ENCODE measurements at regions not wholly inside any gene's neighbourhood (a gene's known extent, or its start where the extent isn't known, plus 50 kb on each side); places are given as distances from the start of the nearest gene placed in this dataset.
"Not testable (repeated sequence)": the region's sequence is repeated elsewhere in the genome, so short reads cannot be mapped to it uniquely, and the experiment has no call there.

- H3K27me3 ChIP-seq (ENCODE audit: control insufficient read depth, insufficient read depth, low read length); H3K9me3 ChIP-seq (ENCODE audit: control insufficient read depth, insufficient read depth, low read length); H3K4me3 ChIP-seq (ENCODE audit: low read length); DNase-seq (ENCODE audit: low read depth, low spot score); H3K27ac ChIP-seq (ENCODE audit: low read length); H3K36me3 ChIP-seq (ENCODE audit: control insufficient read depth, insufficient read depth, low read length); H3K4me1 ChIP-seq (ENCODE audit: control insufficient read depth, insufficient read depth, low read length): not testable (repeated sequence)
- no CpG with 5 or more reads among the region's 3 CpGs for WGBS (ENCODE audit: insufficient coverage, insufficient read length)
These were observed 306.1 kb upstream of the WSB1 start for GRCh38 chr17:26987851-26988250.

DNA sequence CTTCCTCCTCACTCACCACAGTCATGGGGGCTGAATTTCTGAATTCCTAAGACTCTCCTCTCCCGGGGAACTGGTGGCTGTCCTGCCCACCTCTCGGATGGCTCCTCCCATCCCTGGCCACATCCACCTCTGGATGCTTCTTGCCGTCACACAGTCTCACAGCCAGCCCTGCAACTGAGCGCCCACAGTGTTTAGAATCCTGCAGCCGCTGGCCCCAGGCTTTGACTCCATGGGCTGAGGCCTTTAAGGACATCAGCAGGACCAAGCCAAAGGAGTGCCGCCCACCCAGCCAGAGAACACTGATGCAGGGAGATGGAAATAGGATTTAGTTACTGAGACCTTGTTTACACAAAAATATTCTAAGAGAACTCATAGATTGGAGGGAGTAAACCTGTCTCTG is 299.3 kb upstream of the WSB1 start:
- WGBS (ENCODE audit: insufficient coverage, insufficient read length) = no CpG with 5 or more reads among the region's 6 CpGs
- DNase-seq (ENCODE audit: low read depth, low spot score); H3K27ac ChIP-seq (ENCODE audit: low read length); H3K4me1 ChIP-seq (ENCODE audit: control insufficient read depth, insufficient read depth, low read length); H3K4me3 ChIP-seq (ENCODE audit: low read length); H3K9me3 ChIP-seq (ENCODE audit: control insufficient read depth, insufficient read depth, low read length); H3K27me3 ChIP-seq (ENCODE audit: control insufficient read depth, insufficient read depth, low read length); H3K36me3 ChIP-seq (ENCODE audit: control insufficient read depth, insufficient read depth, low read length): not testable (repeated sequence)

DNA sequence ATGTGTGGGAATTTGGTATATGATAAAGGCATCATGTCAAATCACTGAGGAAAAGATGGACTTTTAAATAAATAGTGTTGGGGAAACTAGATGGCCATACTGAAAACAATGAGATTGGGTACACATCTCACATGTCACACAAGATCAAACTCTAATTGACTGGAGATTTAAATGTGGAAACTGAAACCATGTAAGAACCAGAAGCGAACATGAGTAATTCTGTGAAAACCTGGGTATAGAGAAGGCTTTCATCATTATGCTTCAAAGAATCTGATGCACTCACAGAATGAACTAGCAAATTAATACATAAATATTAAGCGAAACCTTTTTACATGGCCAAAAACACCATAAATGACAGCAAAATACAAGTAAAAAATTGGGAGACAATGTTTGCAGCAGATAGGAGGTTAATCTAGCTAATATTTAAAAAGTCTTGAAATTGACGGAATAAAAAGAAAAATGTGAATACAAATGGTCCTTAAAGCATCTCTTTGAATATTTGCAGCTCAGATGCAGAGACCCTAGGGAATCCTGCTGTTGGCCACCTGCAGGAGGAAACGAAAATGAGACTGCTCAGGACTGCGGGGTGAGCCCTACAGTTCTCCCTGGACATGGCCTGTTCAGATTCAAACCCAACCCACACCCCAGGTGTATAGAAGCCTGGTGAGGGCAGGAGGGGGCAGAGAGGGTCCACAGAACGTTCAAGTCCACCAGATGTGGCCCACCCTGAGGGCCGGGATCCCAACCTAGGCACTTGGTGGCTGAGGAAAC is 297.6 kb upstream of the WSB1 start:
- H3K4me1 ChIP-seq (ENCODE audit: control insufficient read depth, insufficient read depth, low read length); DNase-seq (ENCODE audit: low read depth, low spot score); H3K27ac ChIP-seq (ENCODE audit: low read length); H3K36me3 ChIP-seq (ENCODE audit: control insufficient read depth, insufficient read depth, low read length); H3K27me3 ChIP-seq (ENCODE audit: control insufficient read depth, insufficient read depth, low read length); H3K9me3 ChIP-seq (ENCODE audit: control insufficient read depth, insufficient read depth, low read length); H3K4me3 ChIP-seq (ENCODE audit: low read length): not testable (repeated sequence)
- WGBS (ENCODE audit: insufficient coverage, insufficient read length) = no CpG with 5 or more reads among the region's 7 CpGs

DNA sequence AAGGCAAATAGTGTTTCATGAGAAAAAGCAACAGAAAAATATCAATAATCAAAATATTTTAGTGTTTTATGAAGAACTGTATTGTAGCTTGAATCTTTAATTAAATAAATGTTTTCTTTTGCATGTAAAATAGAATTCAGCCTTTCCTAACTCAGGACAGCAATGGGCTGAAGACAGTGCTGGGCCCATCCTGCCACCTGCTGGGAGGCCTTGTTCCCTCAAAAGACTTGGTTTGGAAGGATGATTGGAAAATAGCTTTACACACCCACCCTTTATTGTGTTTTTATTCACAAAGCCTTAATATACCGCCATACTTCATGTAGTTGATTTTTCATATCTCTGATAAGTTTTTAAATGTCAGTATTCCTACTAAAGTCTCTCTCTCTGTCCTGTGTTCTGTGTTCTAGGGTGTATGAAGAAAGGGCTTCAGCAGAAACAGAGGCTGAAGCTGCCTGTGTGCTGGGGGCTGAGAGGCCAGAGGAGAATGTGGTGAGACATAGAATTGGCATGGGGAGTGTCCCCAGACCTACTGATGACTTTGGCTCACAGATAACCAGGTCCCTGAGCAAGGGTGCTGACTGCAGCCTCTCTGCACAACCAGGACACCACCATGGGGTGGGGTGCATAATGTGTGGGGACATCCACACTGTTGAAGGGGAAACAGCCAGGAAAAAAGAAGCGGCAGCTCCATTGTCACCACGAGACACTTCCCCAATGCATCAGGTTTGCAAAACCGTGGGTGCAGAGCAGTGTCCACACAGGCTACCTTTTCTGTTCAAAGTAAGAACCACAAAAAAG is 286.0 kb upstream of the WSB1 start:
- H3K4me1 ChIP-seq (ENCODE audit: control insufficient read depth, insufficient read depth, low read length); H3K36me3 ChIP-seq (ENCODE audit: control insufficient read depth, insufficient read depth, low read length); H3K4me3 ChIP-seq (ENCODE audit: low read length); H3K27ac ChIP-seq (ENCODE audit: low read length); H3K27me3 ChIP-seq (ENCODE audit: control insufficient read depth, insufficient read depth, low read length); DNase-seq (ENCODE audit: low read depth, low spot score); H3K9me3 ChIP-seq (ENCODE audit: control insufficient read depth, insufficient read depth, low read length): not testable (repeated sequence)
- WGBS (ENCODE audit: insufficient coverage, insufficient read length) = no CpG with 5 or more reads among the region's 4 CpGs

DNA sequence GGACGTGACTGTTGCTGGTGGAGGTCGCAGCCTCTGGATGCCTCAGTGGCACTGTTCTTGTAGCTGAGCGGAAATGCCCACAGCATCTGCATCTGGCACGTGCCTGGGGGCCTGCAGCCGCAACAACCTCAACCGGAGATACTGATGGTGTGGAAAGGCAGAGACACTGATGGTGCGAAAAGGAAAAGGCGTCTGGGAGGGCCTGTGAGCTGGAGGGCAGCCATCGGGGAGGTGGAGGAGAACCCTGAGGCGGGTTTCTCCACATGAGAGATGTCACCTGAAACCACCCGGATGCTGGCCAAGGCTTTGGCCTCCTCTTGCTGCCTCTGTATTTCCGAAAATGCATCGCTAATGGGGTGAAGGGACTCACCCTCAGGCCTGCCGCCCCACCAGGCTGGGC is 284.8 kb upstream of the WSB1 start:
- Histone ChIP-seq H3K27me3 (ENCODE audit: control insufficient read depth, insufficient read depth, low read length) (no peaks in the 10 kb centered on the region), H3K9me3 (ENCODE audit: control insufficient read depth, insufficient read depth, low read length) (peaks cover 8% of the 10 kb centered on the region)

DNA sequence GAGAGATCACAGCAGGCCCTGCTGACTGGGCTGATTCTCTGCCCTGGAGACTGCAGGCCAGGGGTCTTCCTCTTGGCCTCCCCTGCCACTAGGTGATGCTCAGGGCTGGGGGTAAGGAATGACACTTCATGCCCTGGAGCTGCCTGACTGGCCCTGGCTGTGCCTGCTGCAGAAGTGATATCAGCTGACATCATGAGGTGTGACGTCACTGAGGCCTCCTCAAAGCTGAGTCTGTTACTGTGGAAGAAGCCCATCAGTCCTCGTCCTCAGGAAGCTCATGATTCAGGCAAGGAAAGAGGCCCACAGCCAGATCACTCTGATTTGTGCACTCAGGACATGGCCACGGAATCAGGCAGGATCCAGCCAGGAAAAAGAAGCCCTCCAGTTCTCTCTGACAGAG is 283.8 kb upstream of the WSB1 start:
- not testable (repeated sequence) for H3K27me3 ChIP-seq (ENCODE audit: control insufficient read depth, insufficient read depth, low read length); H3K4me3 ChIP-seq (ENCODE audit: low read length); DNase-seq (ENCODE audit: low read depth, low spot score); H3K9me3 ChIP-seq (ENCODE audit: control insufficient read depth, insufficient read depth, low read length); H3K4me1 ChIP-seq (ENCODE audit: control insufficient read depth, insufficient read depth, low read length); H3K36me3 ChIP-seq (ENCODE audit: control insufficient read depth, insufficient read depth, low read length); H3K27ac ChIP-seq (ENCODE audit: low read length)
- WGBS (ENCODE audit: insufficient coverage, insufficient read length) = no CpG with 5 or more reads among the region's 3 CpGs

More for the DNA sequence above, 284.8 kb upstream of the WSB1 start:
- H3K36me3 ChIP-seq (ENCODE audit: control insufficient read depth, insufficient read depth, low read length) = no peaks in the 10 kb centered on the region
- H3K27ac ChIP-seq (ENCODE audit: low read length) = no peak overlapping the region
- no peak for DNase-seq (ENCODE audit: low read depth, low spot score)
- H3K4me1 ChIP-seq (ENCODE audit: control insufficient read depth, insufficient read depth, low read length) = no peaks in the 10 kb centered on the region
- no peak overlapping the region for H3K4me3 ChIP-seq (ENCODE audit: low read length)
- no CpG with 5 or more reads among the region's 14 CpGs for WGBS (ENCODE audit: insufficient coverage, insufficient read length)

DNA sequence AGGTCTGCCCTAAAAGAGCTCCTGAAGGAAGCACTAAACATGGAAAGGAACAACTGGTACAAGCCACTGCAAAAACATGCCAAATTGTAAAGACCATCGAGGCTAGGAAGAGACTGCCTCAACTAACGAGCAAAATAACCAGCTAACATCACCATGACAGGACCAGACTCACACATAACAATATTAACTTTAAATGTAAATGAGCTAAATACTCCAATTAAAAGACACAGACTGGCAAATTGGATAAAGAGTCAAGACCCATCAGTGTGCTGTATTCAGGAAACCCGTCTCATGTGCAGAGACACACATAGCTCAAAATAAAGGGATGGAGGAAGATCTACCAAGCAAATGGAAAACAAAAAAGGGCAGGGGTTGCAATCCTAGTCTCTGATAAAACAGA is 263.4 kb upstream of the WSB1 start:
- not testable (repeated sequence) for H3K4me1 ChIP-seq (ENCODE audit: control insufficient read depth, insufficient read depth, low read length); H3K36me3 ChIP-seq (ENCODE audit: control insufficient read depth, insufficient read depth, low read length); H3K27me3 ChIP-seq (ENCODE audit: control insufficient read depth, insufficient read depth, low read length); DNase-seq (ENCODE audit: low read depth, low spot score); H3K9me3 ChIP-seq (ENCODE audit: control insufficient read depth, insufficient read depth, low read length); H3K27ac ChIP-seq (ENCODE audit: low read length); H3K4me3 ChIP-seq (ENCODE audit: low read length)
- no CpG with 5 or more reads among the region's 3 CpGs for WGBS (ENCODE audit: insufficient coverage, insufficient read length)

- no peak for DNase-seq (ENCODE audit: low read depth, low spot score)
- no CpG with 5 or more reads among the region's 2 CpGs for whole genome bisulfite sequencing (ENCODE audit: insufficient coverage, insufficient read length)
- no peak overlapping the region for H3K4me3 ChIP-seq (ENCODE audit: low read length)
- H3K4me1 ChIP-seq (ENCODE audit: control insufficient read depth, insufficient read depth, low read length) = no peaks in the 10 kb centered on the region
- no peaks in the 10 kb centered on the region for H3K36me3 ChIP-seq (ENCODE audit: control insufficient read depth, insufficient read depth, low read length)
- no peaks in the 10 kb centered on the region for H3K27me3 ChIP-seq (ENCODE audit: control insufficient read depth, insufficient read depth, low read length)
- H3K27ac ChIP-seq (ENCODE audit: low read length) = no peak overlapping the region
- peaks cover 2% of the 10 kb centered on the region for H3K9me3 ChIP-seq (ENCODE audit: control insufficient read depth, insufficient read depth, low read length)
These were observed 255.2 kb upstream of the WSB1 start for GRCh38 chr17:27038676-27039075.

GRCh38 chr17:27045039-27045438 is 248.9 kb upstream of the WSB1 start:
- not testable (repeated sequence) for H3K4me3 ChIP-seq (ENCODE audit: low read length); H3K36me3 ChIP-seq (ENCODE audit: control insufficient read depth, insufficient read depth, low read length); H3K27ac ChIP-seq (ENCODE audit: low read length); DNase-seq (ENCODE audit: low read depth, low spot score); H3K27me3 ChIP-seq (ENCODE audit: control insufficient read depth, insufficient read depth, low read length); H3K9me3 ChIP-seq (ENCODE audit: control insufficient read depth, insufficient read depth, low read length); H3K4me1 ChIP-seq (ENCODE audit: control insufficient read depth, insufficient read depth, low read length)
- no CpG with 5 or more reads among the region's 12 CpGs for WGBS (ENCODE audit: insufficient coverage, insufficient read length)

DNA sequence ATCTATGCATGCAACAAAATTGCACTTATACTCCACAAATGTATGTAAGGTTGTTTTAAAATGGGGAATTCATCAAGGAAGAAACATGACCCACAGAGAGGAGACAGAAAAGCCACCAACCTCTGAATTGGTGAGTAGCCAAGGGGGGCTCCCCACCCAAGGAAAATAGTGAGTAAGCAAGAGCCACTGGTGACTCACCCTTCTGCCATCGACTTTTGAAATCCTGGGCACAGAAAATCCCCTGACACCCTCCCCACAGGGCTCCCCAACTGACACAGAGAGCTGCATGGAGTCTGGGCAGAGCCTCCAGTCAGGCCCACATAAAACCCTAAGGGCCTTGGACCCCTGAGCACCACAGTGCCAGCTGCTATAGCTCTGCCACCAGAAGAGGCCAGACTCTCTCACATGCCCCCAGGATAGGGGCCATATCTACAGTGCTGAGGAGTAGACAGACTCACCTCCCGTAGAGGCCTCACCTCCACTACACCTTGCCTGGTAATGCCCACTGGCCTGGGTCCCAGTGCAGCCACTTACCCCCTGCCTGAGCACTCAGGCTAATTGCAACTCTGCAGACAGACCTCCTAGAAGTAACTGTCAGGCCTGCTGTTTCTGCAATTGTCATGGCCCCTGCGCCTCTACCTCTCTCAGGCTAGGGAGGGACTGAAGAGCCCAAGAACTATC is 244.7 kb upstream of the WSB1 start:
- Histone ChIP-seq H3K9me3 (ENCODE audit: control insufficient read depth, insufficient read depth, low read length) (peaks cover 5% of the 10 kb centered on the region), H3K27me3 (ENCODE audit: control insufficient read depth, insufficient read depth, low read length) (no peaks in the 10 kb centered on the region), H3K4me1 (ENCODE audit: control insufficient read depth, insufficient read depth, low read length) (no peaks in the 10 kb centered on the region), H3K4me3 (ENCODE audit: low read length) (no peak overlapping the region), H3K36me3 (ENCODE audit: control insufficient read depth, insufficient read depth, low read length) (no peaks in the 10 kb centered on the region), H3K27ac (ENCODE audit: low read length) (no peak overlapping the region)
- DNase-seq (ENCODE audit: low read depth, low spot score) = no peak
- no CpG with 5 or more reads among the region's 3 CpGs for WGBS (ENCODE audit: insufficient coverage, insufficient read length)
